ENCODE measurements at regions not wholly inside any gene's neighbourhood (a gene's known extent, or its start where the extent isn't known, plus 50 kb on each side); places are given as distances from the start of the nearest gene placed in this dataset.

DNA sequence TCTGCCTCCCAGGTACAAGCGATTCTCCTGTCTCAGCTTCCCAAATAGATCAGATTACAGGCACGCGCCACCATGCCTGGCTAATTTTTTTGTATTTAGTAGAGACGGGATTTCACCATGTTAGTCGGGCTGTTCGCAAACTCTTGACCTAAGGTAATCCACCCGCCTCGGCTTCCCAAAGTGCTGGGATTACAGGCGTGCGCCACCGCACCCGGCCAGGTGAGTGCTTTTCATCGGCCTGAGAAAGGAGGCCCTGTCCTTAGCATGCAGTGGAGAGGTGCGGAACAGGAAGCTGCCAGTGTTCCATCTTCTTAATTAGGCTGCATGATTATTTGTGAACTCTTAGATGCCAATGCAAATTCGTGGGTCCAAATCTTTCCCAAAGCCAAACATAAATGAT lies 125.7 kb upstream of the THSD7B start:
- Histone ChIP-seq H3K27ac (no peak overlapping the region), H3K36me3 (no peaks in the 10 kb centered on the region), H3K4me1 (no peaks in the 10 kb centered on the region), H3K27me3 (no peaks in the 10 kb centered on the region), H3K9me3 (peaks cover 0 to 8% (median 0%) of the 10 kb centered on the region in 3 donors), H3K4me3 (no peak overlapping the region)
- TF ChIP-seq POLR2AphosphoS5 (IDR thresholded peaks at IDR 0.05) (no peak), POLR2A (IDR thresholded peaks at IDR 0.05) (no peak), EP300 (IDR thresholded peaks at IDR 0.05) (no peak)
- TF ChIP-seq, protein P1, sequence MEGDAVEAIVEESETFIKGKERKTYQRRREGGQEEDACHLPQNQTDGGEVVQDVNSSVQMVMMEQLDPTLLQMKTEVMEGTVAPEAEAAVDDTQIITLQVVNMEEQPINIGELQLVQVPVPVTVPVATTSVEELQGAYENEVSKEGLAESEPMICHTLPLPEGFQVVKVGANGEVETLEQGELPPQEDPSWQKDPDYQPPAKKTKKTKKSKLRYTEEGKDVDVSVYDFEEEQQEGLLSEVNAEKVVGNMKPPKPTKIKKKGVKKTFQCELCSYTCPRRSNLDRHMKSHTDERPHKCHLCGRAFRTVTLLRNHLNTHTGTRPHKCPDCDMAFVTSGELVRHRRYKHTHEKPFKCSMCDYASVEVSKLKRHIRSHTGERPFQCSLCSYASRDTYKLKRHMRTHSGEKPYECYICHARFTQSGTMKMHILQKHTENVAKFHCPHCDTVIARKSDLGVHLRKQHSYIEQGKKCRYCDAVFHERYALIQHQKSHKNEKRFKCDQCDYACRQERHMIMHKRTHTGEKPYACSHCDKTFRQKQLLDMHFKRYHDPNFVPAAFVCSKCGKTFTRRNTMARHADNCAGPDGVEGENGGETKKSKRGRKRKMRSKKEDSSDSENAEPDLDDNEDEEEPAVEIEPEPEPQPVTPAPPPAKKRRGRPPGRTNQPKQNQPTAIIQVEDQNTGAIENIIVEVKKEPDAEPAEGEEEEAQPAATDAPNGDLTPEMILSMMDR (IDR thresholded peaks at IDR 0.05), result no peak
- WGBS, 2 donors (ENCODE audit: low coverage in 1 of 2), result 81 to 94% methylated on average over 4 of the region's 15 CpGs
- ATAC-seq, result no peak

DNA sequence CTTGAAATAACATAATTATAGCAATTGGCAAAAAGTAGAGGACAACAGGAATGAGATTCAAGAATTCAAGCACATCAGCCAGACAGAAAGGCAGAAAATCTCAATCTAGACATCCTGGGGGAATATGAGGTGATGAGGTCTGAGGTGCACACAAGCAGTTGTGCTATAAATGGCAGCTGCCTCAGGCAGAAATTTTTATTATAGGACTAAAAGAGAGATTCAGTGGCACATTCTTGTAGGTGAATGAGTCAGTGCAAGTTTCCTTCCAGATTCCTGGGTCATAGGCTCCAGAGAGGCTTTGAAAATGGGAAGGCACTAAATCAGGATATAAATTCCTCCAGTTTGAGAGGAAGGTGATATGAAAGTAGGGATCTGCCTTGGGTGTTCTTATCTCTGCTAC lies 127.2 kb upstream of the THSD7B start:
- no peaks in the 10 kb centered on the region for H3K36me3 ChIP-seq
- H3K4me3 ChIP-seq, result no peak overlapping the region
- TF ChIP-seq EP300 (IDR thresholded peaks at IDR 0.05), result no peak
- TF ChIP-seq, protein P1 (IDR thresholded peaks at IDR 0.05), result no peak
- TF ChIP-seq POLR2AphosphoS5 (IDR thresholded peaks at IDR 0.05), result no peak
- H3K27me3 ChIP-seq, result no peaks in the 10 kb centered on the region
- H3K4me1 ChIP-seq, result no peaks in the 10 kb centered on the region
- no peak overlapping the region for H3K27ac ChIP-seq
- ATAC-seq, result no peak
- peaks cover 0 to 8% (median 0%) of the 10 kb centered on the region in 3 donors for H3K9me3 ChIP-seq

DNA sequence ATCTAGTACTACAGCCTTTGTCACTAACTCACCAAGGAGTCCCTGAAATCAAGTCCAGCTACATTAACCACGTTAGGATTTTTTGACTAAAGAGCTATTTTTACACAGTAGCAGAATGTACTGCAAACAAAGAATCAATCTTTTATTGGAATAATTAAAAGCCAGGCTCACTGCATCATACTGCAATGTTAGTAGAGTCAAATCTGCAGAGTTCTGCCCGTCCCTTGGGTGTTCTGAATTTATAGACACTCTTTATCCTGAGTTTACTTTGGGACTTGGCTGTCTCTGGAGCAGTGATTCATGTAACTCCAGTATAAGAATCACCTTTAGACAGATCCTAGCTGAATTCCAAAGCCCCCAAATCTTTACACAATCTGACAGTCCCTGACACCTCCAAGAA lies 127.9 kb upstream of the THSD7B start:
- H3K27ac ChIP-seq, result no peak overlapping the region
- no peak overlapping the region for H3K4me3 ChIP-seq
- H3K9me3 ChIP-seq, result peaks cover 0 to 8% (median 0%) of the 10 kb centered on the region in 3 donors
- no peak for ATAC-seq
- no peaks in the 10 kb centered on the region for H3K36me3 ChIP-seq
- TF ChIP-seq POLR2AphosphoS5 (IDR thresholded peaks at IDR 0.05) (no peak), POLR2A (IDR thresholded peaks at IDR 0.05) (no peak), EP300 (IDR thresholded peaks at IDR 0.05) (no peak)
- TF ChIP-seq, protein P1 (IDR thresholded peaks at IDR 0.05), result no peak
- 19 to 43% methylated on average over 2 of the region's 2 CpGs for WGBS, 2 donors (ENCODE audit: low coverage in 1 of 2)
- no peaks in the 10 kb centered on the region for H3K4me1 ChIP-seq
- H3K27me3 ChIP-seq, result no peaks in the 10 kb centered on the region

DNA sequence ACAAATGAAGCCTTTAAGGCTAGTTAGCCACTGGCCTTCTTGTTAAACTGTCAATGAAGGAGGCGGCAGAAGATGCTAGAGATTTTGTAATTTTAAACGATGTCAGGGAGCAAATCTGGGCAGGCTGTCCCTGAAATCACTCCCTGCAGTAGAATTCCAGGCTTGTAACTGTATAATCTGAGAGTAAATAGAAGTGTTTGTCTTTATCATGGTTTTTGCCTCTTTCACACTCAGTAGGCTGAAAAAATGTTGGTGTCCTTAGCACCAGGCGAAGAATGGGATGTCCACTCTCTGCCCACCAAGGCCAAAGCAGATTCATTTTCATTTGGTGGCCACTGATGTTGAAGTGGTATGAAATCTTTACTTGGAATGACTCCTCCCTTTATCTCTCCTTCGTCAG lies 136.9 kb upstream of the THSD7B start:
- H3K4me1 ChIP-seq, result no peaks in the 10 kb centered on the region
- 61 to 93% methylated on average over 3 to 4 of the region's 4 CpGs for WGBS, 2 donors (ENCODE audit: low coverage in 1 of 2)
- no peaks in the 10 kb centered on the region for H3K27me3 ChIP-seq
- no peak overlapping the region for H3K4me3 ChIP-seq
- TF ChIP-seq POLR2A (IDR thresholded peaks at IDR 0.05) (no peak), EP300 (IDR thresholded peaks at IDR 0.05) (no peak)
- ATAC-seq, result no peak
- no peaks in the 10 kb centered on the region for H3K36me3 ChIP-seq
- H3K27ac ChIP-seq, result no peak overlapping the region
- no peaks in the 10 kb centered on the region for H3K9me3 ChIP-seq

DNA sequence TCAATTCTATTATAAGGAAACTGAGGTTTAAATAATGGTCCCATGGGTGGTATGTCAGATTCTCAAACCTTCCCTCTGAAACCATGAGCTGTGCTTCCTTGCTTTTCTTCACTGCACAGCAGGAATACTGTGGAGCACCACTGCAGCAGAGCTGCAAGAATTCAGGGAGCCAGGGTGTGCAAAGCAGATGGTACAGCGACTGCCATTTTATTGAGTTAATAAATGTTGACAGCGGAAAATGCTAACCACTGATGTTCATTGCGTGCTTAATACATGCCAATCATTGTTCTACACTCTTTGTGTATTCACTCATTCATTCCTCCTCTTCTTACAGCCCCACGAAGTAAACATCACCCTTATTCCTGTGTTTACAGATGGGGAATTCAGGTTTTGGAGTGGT lies 152.2 kb upstream of the THSD7B start:
- 76 to 78% methylated on average over 3 to 4 of the region's 4 CpGs for whole genome bisulfite sequencing, 2 donors (ENCODE audit: low coverage in 1 of 2)
- Histone ChIP-seq H3K4me1 (no peaks in the 10 kb centered on the region), H3K9me3 (no peaks in the 10 kb centered on the region), H3K27ac (no peak overlapping the region), H3K4me3 (no peak overlapping the region), H3K27me3 (no peaks in the 10 kb centered on the region), H3K36me3 (no peaks in the 10 kb centered on the region)
- no peak for TF ChIP-seq POLR2A (IDR thresholded peaks at IDR 0.05)
- no peak for TF ChIP-seq POLR2AphosphoS5 (IDR thresholded peaks at IDR 0.05)
- TF ChIP-seq, protein P1 (IDR thresholded peaks at IDR 0.05), result no peak
- no peak for TF ChIP-seq EP300 (IDR thresholded peaks at IDR 0.05)
- ATAC-seq, result no peak

DNA sequence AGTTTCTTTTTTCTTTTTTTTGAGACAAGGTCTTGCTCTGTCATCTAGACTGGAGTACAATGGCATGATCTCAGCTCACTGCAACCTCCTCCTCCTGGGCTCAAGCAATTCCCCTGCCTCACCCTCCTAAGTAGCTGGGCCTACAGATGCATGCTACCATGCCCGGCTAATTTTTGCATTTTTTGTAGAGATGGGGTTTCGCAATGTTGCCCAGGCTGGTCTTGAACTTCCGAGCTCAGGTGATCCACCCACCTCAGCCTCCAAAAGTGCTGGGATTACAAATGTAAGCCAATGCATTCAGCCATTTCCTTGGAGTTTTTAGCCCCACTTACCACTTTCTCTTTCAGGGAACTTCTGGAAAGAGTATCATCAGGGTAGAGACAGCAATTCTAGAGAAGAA lies 153.3 kb upstream of the THSD7B start:
- Histone ChIP-seq H3K4me1 (no peaks in the 10 kb centered on the region), H3K36me3 (no peaks in the 10 kb centered on the region), H3K27me3 (no peaks in the 10 kb centered on the region), H3K4me3 (no peak overlapping the region), H3K27ac (no peak overlapping the region), H3K9me3 (no peaks in the 10 kb centered on the region)
- WGBS, 2 donors (ENCODE audit: low coverage in 1 of 2), result 71 to 88% methylated on average over 1 to 3 of the region's 3 CpGs
- TF ChIP-seq, protein P1 (IDR thresholded peaks at IDR 0.05), result no peak
- TF ChIP-seq POLR2AphosphoS5 (IDR thresholded peaks at IDR 0.05), result no peak
- TF ChIP-seq POLR2A (IDR thresholded peaks at IDR 0.05), result no peak
- TF ChIP-seq EP300 (IDR thresholded peaks at IDR 0.05), result no peak
- no peak for ATAC-seq

All from gastroesophageal sphincter (tissue), 4 donors.